ENCODE measurements at regions not wholly inside any gene's neighbourhood (a gene's known extent, or its start where the extent isn't known, plus 50 kb on each side); places are given as distances from the start of the nearest gene placed in this dataset.
"Not testable (repeated sequence)": the region's sequence is repeated elsewhere in the genome, so short reads cannot be mapped to it uniquely, and the experiment has no call there.

GRCh38 chr3:81989758-81990157 is 228.3 kb upstream of the GBE1 start:
- Mint-ChIP-seq H3K27me3 (no peaks in the 10 kb centered on the region), H3K4me3 (no peak overlapping the region), H3K4me1 (no peaks in the 10 kb centered on the region), H3K9me3 (no peaks in the 10 kb centered on the region), H3K27ac (no peak overlapping the region), H3K36me3 (ENCODE audit: low read depth) (no peaks in the 10 kb centered on the region)
- no peak for ATAC-seq (replicated peaks)

GRCh38 chr3:81989274-81989673 is 227.8 kb upstream of the GBE1 start:
- Mint-ChIP-seq H3K9me3 (no peaks in the 10 kb centered on the region), H3K4me3 (no peak overlapping the region), H3K36me3 (ENCODE audit: low read depth) (no peaks in the 10 kb centered on the region), H3K27ac (no peak overlapping the region), H3K27me3 (no peaks in the 10 kb centered on the region), H3K4me1 (no peaks in the 10 kb centered on the region)
- ATAC-seq (replicated peaks), result no peak

GRCh38 chr3:81987412-81987811 is 226.0 kb upstream of the GBE1 start:
- not testable (repeated sequence) for H3K4me3 Mint-ChIP-seq; H3K27ac Mint-ChIP-seq; ATAC-seq (replicated peaks); H3K9me3 Mint-ChIP-seq; H3K4me1 Mint-ChIP-seq; H3K36me3 Mint-ChIP-seq (ENCODE audit: low read depth); H3K27me3 Mint-ChIP-seq

GRCh38 chr3:81985996-81986723 is 224.7 kb upstream of the GBE1 start:
- H3K4me1 Mint-ChIP-seq, result no peaks in the 10 kb centered on the region
- no peak overlapping the region for H3K4me3 Mint-ChIP-seq
- no peaks in the 10 kb centered on the region for H3K27me3 Mint-ChIP-seq
- no peak overlapping the region for H3K27ac Mint-ChIP-seq
- H3K9me3 Mint-ChIP-seq, result no peaks in the 10 kb centered on the region
- no peaks in the 10 kb centered on the region for H3K36me3 Mint-ChIP-seq (ENCODE audit: low read depth)
- ATAC-seq (replicated peaks), result no peak

- no peak for ATAC-seq (replicated peaks)
- Mint-ChIP-seq H3K27me3 (no peaks in the 10 kb centered on the region), H3K4me1 (no peaks in the 10 kb centered on the region), H3K27ac (no peak overlapping the region), H3K9me3 (no peaks in the 10 kb centered on the region), H3K4me3 (no peak overlapping the region), H3K36me3 (ENCODE audit: low read depth) (no peaks in the 10 kb centered on the region)
Observed at GRCh38 chr3:81983382-81983781, 221.9 kb upstream of the GBE1 start.

DNA sequence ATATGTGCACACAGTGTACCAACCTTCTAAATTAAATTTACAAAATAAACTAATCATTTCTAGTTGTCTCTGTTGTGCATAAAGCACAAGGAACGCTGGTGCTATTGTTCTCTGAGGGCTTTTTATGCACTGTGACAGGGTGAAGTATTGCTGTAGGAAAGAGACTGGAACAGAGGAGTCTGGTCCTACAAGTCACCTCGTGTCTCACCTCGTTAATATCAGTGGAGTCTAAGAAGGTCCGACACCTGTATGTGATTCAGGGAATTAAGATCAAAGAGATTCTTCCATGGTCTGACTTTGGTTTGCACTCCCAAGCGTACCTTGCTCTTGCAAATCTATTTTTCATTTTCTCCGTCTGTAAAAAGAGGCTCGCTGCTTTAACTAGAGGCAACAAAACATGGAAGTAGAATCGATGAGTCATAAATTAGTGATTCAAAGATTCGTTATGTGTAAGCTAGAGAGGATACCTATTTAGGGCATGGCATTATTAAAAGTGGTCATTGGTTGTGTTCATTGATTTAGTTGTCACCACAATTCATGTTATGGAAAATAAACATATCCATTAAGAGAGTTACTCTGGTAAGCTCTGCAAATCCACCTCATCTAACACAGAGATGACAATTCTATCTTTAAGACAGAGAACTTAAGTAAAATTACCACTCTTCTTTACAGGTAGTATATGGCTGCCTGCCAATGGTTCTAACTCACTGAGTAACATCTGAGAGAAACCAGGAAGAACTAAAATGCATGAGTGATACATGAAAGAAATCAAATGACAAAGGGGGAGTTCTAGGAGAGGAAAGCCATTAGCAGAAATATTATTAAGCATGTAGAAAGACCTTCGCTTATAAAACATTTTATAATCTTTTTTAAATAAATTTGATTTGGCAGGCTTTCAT is 219.4 kb upstream of the GBE1 start:
- no peak for ATAC-seq (replicated peaks)
- Mint-ChIP-seq H3K4me3 (no peak overlapping the region), H3K9me3 (no peaks in the 10 kb centered on the region), H3K36me3 (ENCODE audit: low read depth) (no peaks in the 10 kb centered on the region), H3K27me3 (no peaks in the 10 kb centered on the region), H3K27ac (no peak overlapping the region), H3K4me1 (no peaks in the 10 kb centered on the region)

- Mint-ChIP-seq H3K27ac (no peak overlapping the region), H3K36me3 (ENCODE audit: low read depth) (no peaks in the 10 kb centered on the region), H3K9me3 (no peaks in the 10 kb centered on the region), H3K4me1 (no peaks in the 10 kb centered on the region), H3K4me3 (no peak overlapping the region), H3K27me3 (no peaks in the 10 kb centered on the region)
- ATAC-seq (replicated peaks), result no peak
Observed at GRCh38 chr3:81974751-81975150, 213.3 kb upstream of the GBE1 start.

DNA sequence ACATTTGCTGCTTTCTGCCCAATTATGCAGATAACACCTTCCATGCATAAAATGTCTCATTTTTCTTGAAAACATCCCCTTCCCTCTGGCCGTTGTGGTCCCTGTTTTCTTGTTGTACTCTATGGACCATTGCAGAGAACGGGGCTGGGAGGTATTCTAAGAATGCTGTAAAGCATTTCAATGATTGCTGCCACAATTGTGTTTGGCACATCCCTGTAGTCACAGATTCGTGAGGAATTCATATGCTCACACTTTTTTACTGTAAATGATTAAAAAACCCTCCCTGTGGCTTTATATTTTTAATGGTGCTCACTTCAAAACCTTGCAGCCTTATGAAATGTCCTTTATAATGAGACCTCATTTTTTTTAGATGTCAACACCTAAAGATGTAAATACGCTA is 207.2 kb upstream of the GBE1 start:
- Mint-ChIP-seq H3K4me3 (no peak overlapping the region), H3K27me3 (peaks cover 3% of the 10 kb centered on the region), H3K4me1 (no peaks in the 10 kb centered on the region), H3K36me3 (ENCODE audit: low read depth) (no peaks in the 10 kb centered on the region), H3K27ac (no peak overlapping the region), H3K9me3 (no peaks in the 10 kb centered on the region)
- ATAC-seq (replicated peaks), result no peak

- Mint-ChIP-seq H3K27me3 (peaks cover 3% of the 10 kb centered on the region), H3K36me3 (ENCODE audit: low read depth) (no peaks in the 10 kb centered on the region), H3K9me3 (no peaks in the 10 kb centered on the region), H3K4me1 (no peaks in the 10 kb centered on the region), H3K4me3 (no peak overlapping the region), H3K27ac (no peak overlapping the region)
- no peak for ATAC-seq (replicated peaks)
Observed at GRCh38 chr3:81967393-81967792, 205.9 kb upstream of the GBE1 start.

DNA sequence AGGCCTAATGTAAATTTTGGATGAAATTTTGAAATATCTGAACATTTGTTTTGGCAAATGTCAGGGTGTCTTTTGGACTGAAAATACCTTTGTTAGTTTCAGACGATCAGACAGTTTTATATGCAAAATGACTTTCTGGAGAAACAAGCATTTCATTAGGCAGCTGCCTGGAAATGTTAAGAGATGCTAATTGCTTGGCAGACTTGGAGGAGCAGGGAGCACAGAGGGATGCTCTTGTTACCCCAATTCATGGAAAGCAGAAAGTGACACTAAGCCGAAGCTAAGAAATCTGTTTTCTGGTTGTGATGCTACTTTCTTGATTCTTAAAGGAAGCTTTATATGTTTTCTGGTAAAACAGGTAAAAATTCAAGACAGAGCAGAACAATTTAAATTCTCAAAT is 204.3 kb upstream of the GBE1 start:
- Mint-ChIP-seq H3K4me3 (no peak overlapping the region), H3K9me3 (no peaks in the 10 kb centered on the region), H3K4me1 (no peaks in the 10 kb centered on the region), H3K36me3 (ENCODE audit: low read depth) (no peaks in the 10 kb centered on the region), H3K27ac (no peak overlapping the region), H3K27me3 (peaks cover 5% of the 10 kb centered on the region)
- ATAC-seq (replicated peaks), result no peak

DNA sequence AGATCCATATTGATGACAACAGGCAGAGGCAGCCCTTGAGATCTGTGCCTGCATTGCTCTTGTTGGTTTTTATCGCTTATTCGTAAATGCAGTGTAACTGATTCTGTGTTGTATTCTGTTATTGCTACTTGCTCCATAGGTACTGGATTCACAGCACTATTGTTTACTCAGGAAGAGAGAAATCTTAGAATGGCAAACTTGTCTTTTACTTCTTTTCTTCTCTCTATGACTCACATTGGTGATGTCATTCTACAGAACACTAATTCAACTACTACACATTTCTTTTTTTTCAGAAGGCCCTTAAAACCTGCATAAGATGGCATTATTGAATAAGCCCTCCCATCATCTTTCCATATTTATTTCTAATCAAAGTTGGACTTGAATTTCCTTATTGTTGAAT is 201.0 kb upstream of the GBE1 start:
- H3K36me3 Mint-ChIP-seq (ENCODE audit: low read depth), result no peaks in the 10 kb centered on the region
- H3K27me3 Mint-ChIP-seq, result peaks cover 5% of the 10 kb centered on the region
- H3K4me1 Mint-ChIP-seq, result no peaks in the 10 kb centered on the region
- no peaks in the 10 kb centered on the region for H3K9me3 Mint-ChIP-seq
- no peak overlapping the region for H3K4me3 Mint-ChIP-seq
- no peak for ATAC-seq (replicated peaks)
- no peak overlapping the region for H3K27ac Mint-ChIP-seq

- Mint-ChIP-seq H3K4me3 (no peak overlapping the region), H3K9me3 (no peaks in the 10 kb centered on the region), H3K36me3 (ENCODE audit: low read depth) (no peaks in the 10 kb centered on the region), H3K27ac (no peak overlapping the region), H3K27me3 (peaks cover 3% of the 10 kb centered on the region), H3K4me1 (no peaks in the 10 kb centered on the region)
- ATAC-seq (replicated peaks), result no peak
Observed at GRCh38 chr3:81958972-81959640, 197.7 kb upstream of the GBE1 start.

GRCh38 chr3:81955878-81956277 is 194.4 kb upstream of the GBE1 start:
- H3K4me1 Mint-ChIP-seq, result no peaks in the 10 kb centered on the region
- no peak for ATAC-seq (replicated peaks)
- no peaks in the 10 kb centered on the region for H3K27me3 Mint-ChIP-seq
- no peak overlapping the region for H3K27ac Mint-ChIP-seq
- H3K36me3 Mint-ChIP-seq (ENCODE audit: low read depth), result no peaks in the 10 kb centered on the region
- H3K9me3 Mint-ChIP-seq, result no peaks in the 10 kb centered on the region
- no peak overlapping the region for H3K4me3 Mint-ChIP-seq

DNA sequence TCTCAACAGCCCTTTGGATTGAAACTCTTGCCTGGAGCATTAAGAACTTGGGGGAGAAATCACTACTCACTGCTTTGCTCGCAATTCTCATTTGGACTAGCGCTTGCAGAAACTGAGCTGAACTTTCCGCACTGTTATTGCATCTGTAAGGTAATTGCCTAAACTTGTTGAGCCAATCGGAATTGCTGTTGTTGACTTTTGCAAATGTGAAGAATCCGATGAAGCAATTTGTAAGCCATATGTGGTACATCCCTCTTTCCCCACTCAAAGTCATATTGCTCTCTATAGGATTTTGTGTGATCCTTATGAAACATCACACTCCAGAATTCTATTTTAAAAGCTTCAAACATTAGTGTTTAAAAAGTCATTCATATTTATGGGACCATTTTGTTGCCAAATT is 191.7 kb upstream of the GBE1 start:
- ATAC-seq (replicated peaks), result no peak
- H3K27me3 Mint-ChIP-seq, result no peaks in the 10 kb centered on the region
- no peak overlapping the region for H3K27ac Mint-ChIP-seq
- peaks cover under 1% of the 10 kb centered on the region for H3K9me3 Mint-ChIP-seq
- H3K4me3 Mint-ChIP-seq, result no peak overlapping the region
- H3K36me3 Mint-ChIP-seq (ENCODE audit: low read depth), result no peaks in the 10 kb centered on the region
- no peaks in the 10 kb centered on the region for H3K4me1 Mint-ChIP-seq

- Mint-ChIP-seq H3K4me1 (no peaks in the 10 kb centered on the region), H3K36me3 (ENCODE audit: low read depth) (no peaks in the 10 kb centered on the region), H3K27me3 (no peaks in the 10 kb centered on the region), H3K27ac (no peak overlapping the region), H3K9me3 (peaks cover 3% of the 10 kb centered on the region), H3K4me3 (no peak overlapping the region)
- no peak for ATAC-seq (replicated peaks)
Observed at GRCh38 chr3:81952141-81952540, 190.7 kb upstream of the GBE1 start.
